Peyer's patch (tissue), 4 donors: ENCODE measurements at regions not wholly inside any gene's neighbourhood (a gene's known extent, or its start where the extent isn't known, plus 50 kb on each side); places are given as distances from the start of the nearest gene placed in this dataset.
"Not testable (repeated sequence)": the region's sequence is repeated elsewhere in the genome, so short reads cannot be mapped to it uniquely, and the experiment has no call there.

Source experiments
- DNase-seq, 3 donors: peaks; one replicate each; pipeline ENCODE4 v3.0.0-alpha.2; 2017 to 2019
- H3K27ac ChIP-seq, 4 donors: fragments of 200-600 bp; sonication (generic); one replicate each; pipeline ENCODE4 v1.5.1; 2016 to 2019
- H3K27me3 ChIP-seq, 2 donors: fragments of 200-600 bp; sonication (generic); one replicate each; pipeline ENCODE4 v1.5.1; 2019
- H3K36me3 ChIP-seq, 3 donors: fragments of 200-600 bp; sonication (generic); one replicate each; pipeline ENCODE4 v1.5.1; 2016 to 2019
- H3K4me1 ChIP-seq, 4 donors: fragments of 200-600 bp; sonication (generic); one replicate each; pipeline ENCODE4 v1.5.1; 2016 to 2019
- H3K4me3 ChIP-seq, 4 donors: fragments of 200-600 bp; sonication (generic); 1 replicate in 3 of 4; 2 replicates in 1 of 4; pipeline ENCODE4 v1.5.1; 2016 to 2019; ENCODE audit warnings: mild to moderate bottlenecking in 1 of 4
- H3K9me3 ChIP-seq, 4 donors: fragments of 200-600 bp; sonication (generic); one replicate each; pipeline ENCODE4 v1.5.1; 2016 to 2019; ENCODE audit warnings: mild to moderate bottlenecking in 1 of 4
- POLR2A ChIP-seq, 2 donors: fragments of 450-650 bp; IDR thresholded peaks; one replicate each; pipeline ENCODE4 v1.5.1; 2017; ENCODE audit warnings: antibody characterized with exemption in 2 of 2, mild to moderate bottlenecking in 2 of 2, moderate library complexity in 2 of 2
- TF ChIP-seq, protein P1 (sequence below), 6 experiments: fragments of 450-650 bp in 4 of 6; fragments of 200-600 bp in 2 of 6; sonication (generic) in 1 of 6; IDR thresholded peaks; one replicate each; pipeline ENCODE4 v1.5.1; 2017 to 2019; ENCODE audit warnings: antibody characterized with exemption in 6 of 6, mild to moderate bottlenecking in 3 of 6, moderate library complexity in 1 of 6

- Histone ChIP-seq H3K27ac (no peak overlapping the region), H3K9me3 (no peaks in the 10 kb centered on the region), H3K4me3 (no peak overlapping the region), H3K4me1 (no peaks in the 10 kb centered on the region), H3K27me3 (no peaks in the 10 kb centered on the region), H3K36me3 (no peaks in the 10 kb centered on the region)
- TF ChIP-seq, protein P1, sequence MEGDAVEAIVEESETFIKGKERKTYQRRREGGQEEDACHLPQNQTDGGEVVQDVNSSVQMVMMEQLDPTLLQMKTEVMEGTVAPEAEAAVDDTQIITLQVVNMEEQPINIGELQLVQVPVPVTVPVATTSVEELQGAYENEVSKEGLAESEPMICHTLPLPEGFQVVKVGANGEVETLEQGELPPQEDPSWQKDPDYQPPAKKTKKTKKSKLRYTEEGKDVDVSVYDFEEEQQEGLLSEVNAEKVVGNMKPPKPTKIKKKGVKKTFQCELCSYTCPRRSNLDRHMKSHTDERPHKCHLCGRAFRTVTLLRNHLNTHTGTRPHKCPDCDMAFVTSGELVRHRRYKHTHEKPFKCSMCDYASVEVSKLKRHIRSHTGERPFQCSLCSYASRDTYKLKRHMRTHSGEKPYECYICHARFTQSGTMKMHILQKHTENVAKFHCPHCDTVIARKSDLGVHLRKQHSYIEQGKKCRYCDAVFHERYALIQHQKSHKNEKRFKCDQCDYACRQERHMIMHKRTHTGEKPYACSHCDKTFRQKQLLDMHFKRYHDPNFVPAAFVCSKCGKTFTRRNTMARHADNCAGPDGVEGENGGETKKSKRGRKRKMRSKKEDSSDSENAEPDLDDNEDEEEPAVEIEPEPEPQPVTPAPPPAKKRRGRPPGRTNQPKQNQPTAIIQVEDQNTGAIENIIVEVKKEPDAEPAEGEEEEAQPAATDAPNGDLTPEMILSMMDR (IDR thresholded peaks at IDR 0.05) = no peak
- TF ChIP-seq POLR2A (IDR thresholded peaks at IDR 0.05) = no peak
- DNase-seq = no peak
Measured at GRCh38 chr4:26194764-26195163, 126.0 kb upstream of the RBPJ start.

GRCh38 chr4:26196567-26196966, 124.2 kb upstream of the RBPJ start:
- no peaks in the 10 kb centered on the region for H3K27me3 ChIP-seq
- no peak overlapping the region for H3K4me3 ChIP-seq
- DNase-seq = no peak
- TF ChIP-seq, protein P1 (IDR thresholded peaks at IDR 0.05) = no peak
- no peak for TF ChIP-seq POLR2A (IDR thresholded peaks at IDR 0.05)
- H3K27ac ChIP-seq = no peak overlapping the region
- no peaks in the 10 kb centered on the region for H3K9me3 ChIP-seq
- no peaks in the 10 kb centered on the region for H3K36me3 ChIP-seq
- no peaks in the 10 kb centered on the region for H3K4me1 ChIP-seq

GRCh38 chr4:26197018-26197779, 123.6 kb upstream of the RBPJ start:
- H3K4me1 ChIP-seq = no peaks in the 10 kb centered on the region
- H3K27ac ChIP-seq = peak overlapping the region in 2 of 4 donors; percentile 5 to 12
- no peaks in the 10 kb centered on the region for H3K9me3 ChIP-seq
- no peaks in the 10 kb centered on the region for H3K27me3 ChIP-seq
- TF ChIP-seq, protein P1 (IDR thresholded peaks at IDR 0.05) = no peak
- TF ChIP-seq POLR2A (IDR thresholded peaks at IDR 0.05) = no peak
- H3K36me3 ChIP-seq = no peaks in the 10 kb centered on the region
- DNase-seq = peak in 2 of 3 donors; percentile 30 to 68
- no peak overlapping the region for H3K4me3 ChIP-seq

DNA sequence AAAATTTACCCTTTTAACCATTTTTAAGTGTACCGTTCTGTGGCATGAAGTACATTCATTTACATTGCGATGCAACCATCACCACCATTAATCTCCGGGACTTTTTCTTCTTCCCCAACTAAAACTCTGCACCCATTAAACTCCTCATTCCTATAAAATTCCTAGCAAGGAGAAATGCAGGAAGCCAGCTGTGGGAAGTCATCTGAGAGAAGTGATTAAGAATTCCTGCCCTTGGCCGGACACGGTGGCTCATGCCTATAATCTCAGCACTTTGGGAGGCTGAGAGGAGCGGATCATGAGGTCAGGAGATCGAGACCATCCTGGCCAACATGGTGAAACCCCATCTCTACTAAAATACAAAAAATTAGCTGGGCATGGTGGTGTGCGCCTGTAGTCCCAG, 121.9 kb upstream of the RBPJ start:
- not testable (repeated sequence) for H3K4me1 ChIP-seq, H3K36me3 ChIP-seq, H3K27me3 ChIP-seq, DNase-seq, H3K27ac ChIP-seq, H3K4me3 ChIP-seq, H3K9me3 ChIP-seq

- no peaks in the 10 kb centered on the region for H3K4me1 ChIP-seq
- H3K27ac ChIP-seq = no peak overlapping the region
- TF ChIP-seq, protein P1 (IDR thresholded peaks at IDR 0.05) = no peak
- TF ChIP-seq POLR2A (IDR thresholded peaks at IDR 0.05) = no peak
Measured at GRCh38 chr4:26199596-26199995, 121.2 kb upstream of the RBPJ start.

DNA sequence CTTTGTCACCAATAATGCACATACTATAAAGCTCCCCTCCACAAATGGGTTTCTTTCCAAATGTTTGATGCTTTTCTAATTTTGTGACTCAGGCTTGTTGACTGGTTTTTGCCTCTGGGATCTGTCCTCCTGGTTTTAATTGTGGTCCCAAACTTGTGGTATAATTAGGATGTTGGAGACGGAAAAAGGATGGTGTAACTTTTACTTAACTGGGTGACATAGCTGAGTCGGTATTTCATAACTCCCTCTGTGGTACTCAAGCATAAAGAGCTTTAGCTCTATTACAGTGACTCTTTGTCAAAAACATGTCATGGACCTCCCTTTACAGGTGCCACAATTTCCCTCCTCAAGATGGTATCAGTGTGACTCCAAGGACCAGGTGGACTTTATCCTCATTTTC, 119.7 kb upstream of the RBPJ start:
- no peak for TF ChIP-seq POLR2A (IDR thresholded peaks at IDR 0.05)
- TF ChIP-seq, protein P1 (IDR thresholded peaks at IDR 0.05) = no peak
- no peak overlapping the region for H3K4me3 ChIP-seq
- H3K9me3 ChIP-seq = no peaks in the 10 kb centered on the region
- H3K4me1 ChIP-seq = no peaks in the 10 kb centered on the region
- no peaks in the 10 kb centered on the region for H3K36me3 ChIP-seq
- no peak for DNase-seq
- no peak overlapping the region for H3K27ac ChIP-seq
- no peaks in the 10 kb centered on the region for H3K27me3 ChIP-seq

More at GRCh38 chr4:26199596-26199995, 121.2 kb upstream of the RBPJ start:
- no peaks in the 10 kb centered on the region for H3K27me3 ChIP-seq
- no peak overlapping the region for H3K4me3 ChIP-seq
- H3K9me3 ChIP-seq = no peaks in the 10 kb centered on the region
- H3K36me3 ChIP-seq = no peaks in the 10 kb centered on the region
- no peak for DNase-seq
